GM13976 (cell line): ENCODE measurements at regions not wholly inside any gene's neighbourhood (a gene's known extent, or its start where the extent isn't known, plus 50 kb on each side); places are given as distances from the start of the nearest gene placed in this dataset.
A peak's percentile ranks its signal among the peaks of the same experiment; 100 is the strongest.
"Not testable (repeated sequence)": the region's sequence is repeated elsewhere in the genome, so short reads cannot be mapped to it uniquely, and the experiment has no call there.

ENCODE experiments used
- DNase-seq: peaks from one replicate; pipeline ENCODE4 v3.0.0; 2012; ENCODE audit warnings: low spot score
- in situ Hi-C: fragments of 300-500 bp; cut with MboI; formaldehyde crosslinking; loops from one replicate; pipeline ENCODE4 v1.12.0; 2022; ENCODE audit warnings: low sequenced_read_pairs, mixed read lengths, inconsistent platforms; ENCODE audit not compliant: unreplicated experiment
- TF ChIP-seq, protein P1 (sequence below): IDR thresholded peaks from 2 replicates; pipeline ENCODE4 v1.5.1; 2012; ENCODE audit warnings: borderline replicate concordance, mild to moderate bottlenecking; ENCODE audit not compliant: insufficient read depth; ENCODE audit errors: extremely low read depth, missing control alignments, control extremely low read depth

DNA sequence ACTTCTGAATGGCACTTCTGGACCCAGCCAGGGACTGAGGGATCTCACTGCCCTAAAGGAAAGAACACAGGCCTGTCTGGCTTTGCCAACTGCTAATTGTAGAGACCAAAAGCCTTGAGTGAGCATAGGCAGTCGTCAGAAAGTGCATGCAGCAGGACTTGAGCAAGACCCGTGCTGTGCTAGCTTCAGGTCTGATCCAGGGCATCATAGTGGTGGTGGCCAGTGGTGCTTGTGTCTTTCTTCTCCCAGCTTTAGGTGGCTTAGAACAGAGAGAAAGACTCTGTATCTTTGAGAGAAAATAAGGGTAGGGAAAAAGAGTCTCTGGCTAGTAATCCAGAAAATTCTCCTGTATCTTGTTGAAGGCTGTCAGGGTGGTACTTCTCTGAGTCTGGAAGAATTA is 1385.6 kb upstream of the DEFB115 start:
- DNase-seq, in situ Hi-C loops: not testable (repeated sequence)

DNA sequence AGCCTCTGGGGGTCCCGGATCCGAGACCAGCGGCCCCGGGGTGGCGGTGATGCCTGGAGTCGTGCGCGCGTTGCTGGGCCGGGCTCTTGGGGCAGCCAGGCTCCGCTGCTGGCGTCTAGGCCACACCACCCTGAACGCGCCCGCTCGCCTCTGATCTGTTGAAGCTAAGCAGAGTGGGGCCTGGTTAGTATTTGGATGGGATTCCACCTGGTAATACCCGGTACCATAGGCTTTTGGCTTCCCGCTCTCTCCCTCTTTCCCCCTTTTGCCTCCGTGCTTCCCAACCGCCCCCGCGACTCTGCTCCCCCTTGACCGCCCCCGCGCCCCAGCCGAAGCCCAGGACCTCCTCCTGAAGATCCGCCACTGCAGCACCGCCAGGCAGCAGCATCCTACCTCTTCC is 1383.5 kb upstream of the DEFB115 start:
- DNase-seq: peak; percentile 38
- in situ Hi-C loops: no loop called here

DNA sequence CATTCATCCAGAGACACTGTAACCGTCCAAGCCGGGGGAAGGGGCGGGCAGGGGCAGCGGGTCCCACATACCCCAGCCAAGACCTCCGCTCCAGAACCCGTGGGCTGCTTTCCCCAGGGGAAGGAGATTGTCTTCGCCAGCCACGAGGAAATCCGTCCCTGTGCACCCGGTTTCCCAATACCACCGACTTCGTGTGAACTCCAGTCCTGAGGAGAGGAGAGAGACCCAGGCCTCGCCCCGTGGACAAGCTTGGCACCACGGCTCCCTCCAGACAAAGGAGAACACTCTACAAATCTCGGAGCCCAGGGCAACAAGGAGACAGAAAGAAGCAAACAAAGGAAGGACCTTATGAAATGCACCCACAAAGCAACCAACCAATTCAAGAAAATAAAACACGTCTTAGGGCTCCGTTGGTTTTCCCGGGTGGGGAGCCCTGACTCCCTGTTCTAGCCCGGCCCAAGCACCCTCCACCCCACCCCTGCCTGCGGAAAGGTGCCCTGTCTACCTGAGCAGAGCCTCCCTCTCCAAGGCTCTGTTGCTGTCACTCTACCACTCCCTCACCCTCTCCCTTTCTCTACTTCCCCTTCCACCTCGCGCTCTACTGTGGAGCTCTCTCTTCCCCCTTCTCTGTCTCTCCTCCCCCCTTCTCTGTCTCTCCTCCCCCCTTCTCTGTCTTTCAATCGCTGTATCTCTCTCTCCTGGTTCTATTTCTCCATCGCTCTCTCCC is 1382.8 kb upstream of the DEFB115 start:
- in situ Hi-C loops: no loop called here
- TF ChIP-seq, protein P1, sequence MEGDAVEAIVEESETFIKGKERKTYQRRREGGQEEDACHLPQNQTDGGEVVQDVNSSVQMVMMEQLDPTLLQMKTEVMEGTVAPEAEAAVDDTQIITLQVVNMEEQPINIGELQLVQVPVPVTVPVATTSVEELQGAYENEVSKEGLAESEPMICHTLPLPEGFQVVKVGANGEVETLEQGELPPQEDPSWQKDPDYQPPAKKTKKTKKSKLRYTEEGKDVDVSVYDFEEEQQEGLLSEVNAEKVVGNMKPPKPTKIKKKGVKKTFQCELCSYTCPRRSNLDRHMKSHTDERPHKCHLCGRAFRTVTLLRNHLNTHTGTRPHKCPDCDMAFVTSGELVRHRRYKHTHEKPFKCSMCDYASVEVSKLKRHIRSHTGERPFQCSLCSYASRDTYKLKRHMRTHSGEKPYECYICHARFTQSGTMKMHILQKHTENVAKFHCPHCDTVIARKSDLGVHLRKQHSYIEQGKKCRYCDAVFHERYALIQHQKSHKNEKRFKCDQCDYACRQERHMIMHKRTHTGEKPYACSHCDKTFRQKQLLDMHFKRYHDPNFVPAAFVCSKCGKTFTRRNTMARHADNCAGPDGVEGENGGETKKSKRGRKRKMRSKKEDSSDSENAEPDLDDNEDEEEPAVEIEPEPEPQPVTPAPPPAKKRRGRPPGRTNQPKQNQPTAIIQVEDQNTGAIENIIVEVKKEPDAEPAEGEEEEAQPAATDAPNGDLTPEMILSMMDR: no peak
- peak; percentile 39 for DNase-seq

More for the DNA sequence above, 1383.5 kb upstream of the DEFB115 start:
- TF ChIP-seq, protein P1: no peak

DNA sequence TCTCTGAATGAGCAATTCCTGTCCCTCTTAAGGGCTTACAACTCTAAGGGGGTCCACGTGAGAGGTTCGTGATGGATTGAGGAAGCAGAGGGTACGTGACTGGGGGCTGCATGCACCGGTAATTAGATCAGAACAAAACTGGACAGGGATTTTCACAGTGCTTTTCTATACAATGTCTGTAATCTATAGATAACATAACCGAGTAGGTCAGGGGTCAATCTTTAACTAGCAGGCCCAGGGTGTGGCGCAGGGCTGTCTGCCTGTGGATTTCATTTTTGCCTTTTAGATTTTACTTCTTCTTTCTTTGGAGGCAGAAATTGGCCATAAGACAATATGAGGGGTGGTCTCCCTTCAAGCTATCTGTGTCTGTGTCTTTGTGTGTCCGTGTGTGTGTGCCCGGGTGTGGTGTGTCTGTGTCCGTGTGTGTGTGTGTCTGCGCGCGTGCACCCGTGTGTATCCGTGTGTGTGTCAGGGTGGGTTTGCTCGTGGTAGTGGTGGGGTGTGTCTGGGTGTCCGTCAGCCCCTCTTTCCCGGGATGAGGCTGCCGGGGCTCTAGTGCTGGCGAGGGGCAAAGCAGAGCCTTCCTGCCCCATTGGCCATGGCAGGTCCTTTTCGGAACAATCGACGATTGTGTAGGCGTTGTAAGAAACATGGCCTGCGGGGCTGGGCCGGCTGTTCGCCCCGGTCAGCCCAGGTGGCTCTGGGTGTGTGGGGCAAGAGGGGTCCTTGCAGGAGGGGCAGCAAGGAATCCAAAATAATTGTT is 1382.0 kb upstream of the DEFB115 start:
- in situ Hi-C loops, DNase-seq: not testable (repeated sequence)

DNA sequence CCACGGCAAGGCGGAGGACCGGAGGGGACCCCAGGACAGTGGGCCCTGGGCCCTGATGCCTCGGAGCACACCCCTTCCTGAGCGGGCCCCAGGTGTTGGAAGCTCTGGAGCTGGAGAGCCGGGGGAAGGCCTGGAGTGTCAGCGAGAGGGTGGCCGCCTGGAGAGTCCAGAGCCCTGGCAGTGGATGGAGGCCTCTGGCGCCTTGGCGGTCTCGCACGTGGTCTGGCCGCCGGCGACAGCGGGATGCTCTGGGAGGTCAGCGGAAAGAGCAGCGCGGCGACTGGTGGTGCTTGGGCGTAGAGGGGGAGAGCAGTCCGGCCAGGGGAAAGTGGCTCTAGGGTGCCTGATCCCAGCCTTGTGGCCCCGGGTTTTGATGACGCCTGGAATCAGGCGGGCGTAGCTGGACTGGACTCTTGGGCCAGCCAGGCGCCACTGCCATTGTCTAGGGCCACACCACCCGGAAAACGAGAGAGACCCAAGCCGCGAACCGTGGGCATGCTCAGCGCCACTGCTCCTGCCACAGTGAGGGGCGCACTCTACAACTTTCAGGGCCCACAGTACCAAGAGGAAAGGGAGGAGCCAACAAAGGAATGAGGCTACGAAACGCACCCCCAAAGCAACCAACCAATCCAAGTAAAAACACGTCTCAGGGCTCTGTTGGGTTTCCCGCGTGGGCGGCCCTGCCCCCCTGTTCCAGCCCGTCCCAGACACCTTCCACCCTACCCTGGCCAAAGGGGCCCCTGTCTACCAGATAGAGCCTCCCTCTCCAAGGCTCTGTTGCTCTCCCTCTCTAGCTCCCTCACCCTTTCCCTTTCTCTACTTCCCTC is 1381.2 kb upstream of the DEFB115 start:
- DNase-seq, in situ Hi-C loops: not testable (repeated sequence)

DNA sequence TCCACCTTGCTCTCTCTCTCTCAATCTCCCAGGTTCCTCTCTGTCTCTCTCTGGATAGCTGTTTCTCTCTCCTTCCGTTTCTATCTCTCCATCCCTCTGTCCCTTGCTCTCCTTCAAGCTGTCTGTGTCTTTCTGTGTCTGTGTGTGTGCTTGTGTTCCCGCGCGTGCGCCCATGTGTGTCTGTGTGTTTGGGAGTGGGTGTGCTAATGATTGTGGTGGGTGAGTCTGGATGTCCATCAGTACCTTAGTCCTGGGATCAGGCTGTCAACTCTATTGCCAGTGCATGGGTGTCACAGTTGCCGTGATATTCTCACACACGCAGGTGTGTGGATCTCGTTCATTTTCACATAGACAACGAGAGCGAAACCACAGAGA is 1380.6 kb upstream of the DEFB115 start:
- in situ Hi-C loops: no loop called here
- TF ChIP-seq, protein P1: no peak
- DNase-seq: peak; percentile 16

DNA sequence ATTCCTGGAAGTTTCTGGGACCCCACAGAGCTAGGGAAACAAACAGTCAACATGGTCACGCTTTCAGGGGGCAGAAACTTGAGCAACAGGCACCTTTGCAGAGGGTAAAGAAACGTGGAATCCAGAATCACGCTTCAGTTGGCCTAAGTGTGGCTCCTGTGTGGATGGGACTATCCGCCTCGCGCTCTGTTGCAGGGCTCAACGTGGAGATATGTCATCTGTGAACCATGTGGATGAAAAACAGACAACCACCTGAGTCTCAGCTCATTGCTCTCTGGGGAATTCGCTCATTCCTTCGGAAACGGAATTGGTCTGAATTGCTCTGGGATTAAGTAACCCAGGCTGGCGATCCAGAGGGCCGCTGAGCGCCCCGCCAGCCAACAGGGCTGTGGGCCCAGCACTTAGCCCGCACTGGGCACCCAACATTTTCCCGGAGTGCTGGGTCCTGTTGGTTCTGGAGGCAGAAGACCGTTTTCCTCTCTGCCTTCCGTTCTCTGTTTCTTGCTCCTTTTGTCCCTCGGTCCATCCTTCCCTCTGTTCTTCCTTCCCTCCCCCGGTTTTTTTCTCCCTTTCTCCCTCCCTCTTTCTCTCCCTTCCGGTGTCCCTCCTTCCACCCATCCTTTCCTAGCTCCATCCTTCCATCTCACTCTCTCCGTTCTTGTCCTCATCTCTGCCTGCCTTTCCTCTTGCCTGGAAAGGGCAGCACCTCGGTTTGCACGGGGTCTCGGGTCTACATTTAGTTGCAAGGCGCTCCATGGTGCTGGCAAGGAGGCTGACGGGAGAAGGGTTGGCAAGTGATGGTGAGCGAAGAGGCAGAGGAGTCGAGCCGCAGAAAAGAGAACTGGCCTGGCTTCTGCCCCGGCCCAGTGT is 1379.8 kb upstream of the DEFB115 start:
- peak; percentile 10 for DNase-seq

DNA sequence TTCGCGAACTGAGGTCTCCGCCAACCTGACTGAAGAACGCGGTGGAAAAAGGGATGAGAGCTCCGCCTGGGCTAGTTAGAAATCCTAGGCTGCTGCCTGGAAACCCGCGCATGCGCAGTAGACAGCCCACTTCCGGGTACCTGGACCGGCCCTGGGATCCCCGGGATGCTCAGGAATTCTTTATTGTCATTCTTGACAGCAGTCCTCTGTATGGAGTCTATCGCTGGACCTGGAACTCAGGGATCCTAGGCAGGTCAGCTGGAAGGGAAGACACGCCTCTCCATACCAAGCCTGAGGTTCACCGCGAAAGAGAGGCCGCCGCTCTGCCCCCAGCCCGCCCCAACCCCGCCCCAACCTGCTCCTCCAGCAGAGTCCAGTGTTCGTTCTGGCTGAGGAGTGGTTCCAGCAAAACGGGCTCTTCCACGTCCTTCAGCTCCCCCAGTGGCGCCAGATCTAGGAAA is 1379.2 kb upstream of the DEFB115 start:
- peak; percentile 38 for DNase-seq
- in situ Hi-C loops: no loop called here

More for the DNA sequence above, 1379.8 kb upstream of the DEFB115 start:
- in situ Hi-C loops: not testable (repeated sequence)

More for the DNA sequence above, 1379.2 kb upstream of the DEFB115 start:
- TF ChIP-seq, protein P1: no peak
